IMR-90 (cell line): ENCODE measurements at regions not wholly inside any gene's neighbourhood (a gene's known extent, or its start where the extent isn't known, plus 50 kb on each side); places are given as distances from the start of the nearest gene placed in this dataset.

Source experiments
- ATAC-seq: fragments of 200-7000 bp; cut with Tn5 transposase; 2 replicates; pipeline ENCODE4 v1.9.1; 2020; ENCODE audit warnings: low read depth, mild to moderate bottlenecking, moderate library complexity
- BruUV-seq: library from RNA; stranded (reverse); fragments of 400-500 nt; replicated peaks from 2 replicates; lab custom pipeline; 2021; lab: Mats Ljungman, UMichigan
- CTCF ChIA-PET: fragments of 300-600 bp; formaldehyde crosslinking; extraction: SDS; loops from one replicate; lab custom pipeline; 2021; ENCODE audit warnings: antibody characterized with exemption; lab: Yijun Ruan, JAX
- POLR2A ChIA-PET: fragments of 300-600 bp; sonication (Branson Sonifier 250); formaldehyde crosslinking; loops from one replicate; lab custom pipeline; 2022; ENCODE audit warnings: antibody characterized with exemption; ENCODE audit not compliant: unreplicated experiment; lab: Charles Lee
- DNase-seq: peaks from one replicate; pipeline ENCODE4 v3.0.0; 2013
- H2AFZ ChIP-seq: replicated peaks from 2 replicates; pipeline ENCODE3; 2013; ENCODE audit warnings: low read length, mild to moderate bottlenecking; ENCODE audit not compliant: poor library complexity
- H2AK5ac ChIP-seq: 2 replicates; pipeline ENCODE4 v1.6.1; 2013; ENCODE audit warnings: low read depth, low read length, inconsistent platforms
- H2AK9ac ChIP-seq: replicated peaks from 2 replicates; pipeline ENCODE3; 2013; ENCODE audit warnings: mild to moderate bottlenecking, low read depth, low read length, moderate library complexity; ENCODE audit not compliant: poor library complexity
- H2BK120ac ChIP-seq: 2 replicates; pipeline ENCODE4 v1.6.1; 2013; ENCODE audit warnings: low read depth, low read length, inconsistent platforms
- H2BK15ac ChIP-seq: 3 replicates; pipeline ENCODE4 v1.6.1; 2013; ENCODE audit warnings: low read depth, low read length, inconsistent platforms
- H2BK20ac ChIP-seq: 2 replicates; pipeline ENCODE4 v1.6.1; 2013; ENCODE audit warnings: low read depth, mild to moderate bottlenecking, inconsistent platforms, low read length, moderate library complexity
- H2BK5ac ChIP-seq: 2 replicates; pipeline ENCODE4 v1.6.1; 2013; ENCODE audit warnings: mild to moderate bottlenecking, low read depth, low read length, inconsistent platforms; ENCODE audit not compliant: poor library complexity, severe bottlenecking
- H3K14ac ChIP-seq: replicated peaks from 2 replicates; pipeline ENCODE4 v1.6.1; 2013; ENCODE audit warnings: low read depth, low read length, inconsistent platforms
- H3K18ac ChIP-seq: 2 replicates; pipeline ENCODE4 v1.6.1; 2013; ENCODE audit warnings: low read depth, low read length, control low read depth
- H3K23ac ChIP-seq: 2 replicates; pipeline ENCODE4 v1.6.1; 2013; ENCODE audit warnings: low read depth, low read length, inconsistent platforms
- H3K27ac ChIP-seq: 2 replicates; pipeline ENCODE4 v1.5.1; 2013; ENCODE audit warnings: mild to moderate bottlenecking, control low read depth, low read length; ENCODE audit not compliant: insufficient read depth
- H3K27me3 ChIP-seq: 2 replicates; pipeline ENCODE4 v1.6.1; 2013; ENCODE audit warnings: low read length; ENCODE audit not compliant: control insufficient read depth, insufficient read depth
- H3K36me3 ChIP-seq: 2 replicates; pipeline ENCODE4 v1.6.1; 2013; ENCODE audit warnings: low read length, mixed read lengths; ENCODE audit not compliant: control insufficient read depth, insufficient read depth
- H3K4ac ChIP-seq: 2 replicates; pipeline ENCODE4 v1.6.1; 2013; ENCODE audit warnings: low read depth, low read length, inconsistent platforms
- H3K4me1 ChIP-seq: 2 replicates; pipeline ENCODE4 v1.6.1; 2013; ENCODE audit warnings: low read length, mixed read lengths; ENCODE audit not compliant: control insufficient read depth, insufficient read depth
- H3K4me2 ChIP-seq: 2 replicates; pipeline ENCODE4 v1.6.1; 2013; ENCODE audit warnings: low read depth, mild to moderate bottlenecking, control low read depth, low read length, moderate library complexity
- H3K4me3 ChIP-seq: 2 replicates; pipeline ENCODE4 v1.5.1; 2013; ENCODE audit warnings: low read depth, mild to moderate bottlenecking, control low read depth, low read length, moderate library complexity; ENCODE audit not compliant: insufficient read depth
- H3K56ac ChIP-seq: 2 replicates; pipeline ENCODE4 v1.6.1; 2013; ENCODE audit warnings: low read length, inconsistent platforms; ENCODE audit not compliant: insufficient read depth; ENCODE audit errors: extremely low read depth
- H3K79me1 ChIP-seq, 2 experiments: 2 replicates each; pipeline ENCODE4 v1.6.1; 2013; ENCODE audit warnings: low read length in 2 of 2, inconsistent platforms in 1 of 2, low read depth in 1 of 2
- H3K9ac ChIP-seq: 2 replicates; pipeline ENCODE4 v1.6.1; 2013; ENCODE audit warnings: low read depth, low read length, control low read depth
- H3K9me1 ChIP-seq: 2 replicates; pipeline ENCODE4 v1.6.1; 2013; ENCODE audit warnings: low read length, inconsistent platforms; ENCODE audit not compliant: insufficient read depth
- H3K9me3 ChIP-seq: 2 replicates; pipeline ENCODE4 v1.6.1; 2013; ENCODE audit warnings: low read length; ENCODE audit not compliant: control insufficient read depth, insufficient read depth
- H4K20me1 ChIP-seq: 2 replicates; pipeline ENCODE4 v1.6.1; 2013; ENCODE audit warnings: low read length, inconsistent platforms; ENCODE audit not compliant: insufficient read depth
- H4K5ac ChIP-seq: 2 replicates; pipeline ENCODE4 v1.6.1; 2013; ENCODE audit warnings: mild to moderate bottlenecking, low read depth, low read length, control low read depth
- H4K8ac ChIP-seq, 2 experiments: 2 replicates each; pipeline ENCODE4 v1.6.1; 2013; ENCODE audit warnings: low read depth in 2 of 2, low read length in 2 of 2, control low read depth in 1 of 2, inconsistent platforms in 1 of 2
- H4K91ac ChIP-seq: 2 replicates; pipeline ENCODE4 v1.6.1; 2013; ENCODE audit warnings: low read depth, low read length, inconsistent platforms; ENCODE audit not compliant: insufficient read depth
- BHLHE40 ChIP-seq: fragments of 150-350 bp; IDR thresholded peaks from 2 replicates; pipeline ENCODE4 v1.6.1; 2016; ENCODE audit warnings: mild to moderate bottlenecking, low read depth, low read length
- CEBPB ChIP-seq: IDR thresholded peaks from 2 replicates; pipeline ENCODE4 v1.6.1; 2012; ENCODE audit warnings: low read depth, low read length, improper control_type of control experiment
- CHD1 ChIP-seq: IDR thresholded peaks from 2 replicates; pipeline ENCODE4 v1.6.1; 2012; ENCODE audit warnings: low read depth, low read length, improper control_type of control experiment
- FOS ChIP-seq: fragments of 150-350 bp; IDR thresholded peaks from 2 replicates; pipeline ENCODE4 v1.6.1; 2016; ENCODE audit warnings: low read depth, low read length
- MAFK ChIP-seq: IDR thresholded peaks from 2 replicates; pipeline ENCODE4 v1.6.1; 2012; ENCODE audit warnings: low read depth, low read length, improper control_type of control experiment
- MAZ ChIP-seq: IDR thresholded peaks from 2 replicates; pipeline ENCODE4 v1.6.1; 2012; ENCODE audit warnings: low read depth, mild to moderate bottlenecking, low read length, improper control_type of control experiment, moderate library complexity, borderline replicate concordance
- MXI1 ChIP-seq: IDR thresholded peaks from 2 replicates; pipeline ENCODE4 v1.6.1; 2012; ENCODE audit warnings: low read depth, mild to moderate bottlenecking, low read length, moderate library complexity, borderline replicate concordance
- NFE2L2 ChIP-seq: fragments of 150-350 bp; IDR thresholded peaks from 2 replicates; pipeline ENCODE4 v1.6.1; 2016; ENCODE audit warnings: low read depth, mild to moderate bottlenecking, low read length
- POLR2A ChIP-seq: IDR thresholded peaks from 2 replicates; pipeline ENCODE4 v1.6.1; 2012; ENCODE audit warnings: mild to moderate bottlenecking, low read depth, low read length
- RAD21 ChIP-seq: IDR thresholded peaks from 2 replicates; pipeline ENCODE4 v1.6.1; 2012; ENCODE audit warnings: low read length, improper control_type of control experiment
- RCOR1 ChIP-seq: IDR thresholded peaks from 2 replicates; pipeline ENCODE4 v1.6.1; 2012; ENCODE audit warnings: mild to moderate bottlenecking, low read length, improper control_type of control experiment; ENCODE audit not compliant: insufficient replicate concordance
- RFX5 ChIP-seq: IDR thresholded peaks from 2 replicates; pipeline ENCODE4 v1.8.0; 2012; ENCODE audit warnings: low read depth, mild to moderate bottlenecking, low read length, moderate library complexity
- SMC3 ChIP-seq: fragments of 150-350 bp; IDR thresholded peaks from 2 replicates; pipeline ENCODE4 v1.6.1; 2016; ENCODE audit warnings: low read depth, mild to moderate bottlenecking, antibody characterized with exemption, low read length, moderate library complexity
- WGBS, 2 experiments: methylation state at CpG; one replicate each; pipeline versions ENCODE4 v1.1.5 to v1.1.7; 2013; ENCODE audit warnings: missing lambda C conversion rate in 2 of 2; ENCODE audit not compliant: insufficient read length in 1 of 2; ENCODE audit errors: extremely low coverage in 2 of 2; 5-methylcytosine and 5-hydroxymethylcytosine counted together
- dilution Hi-C: fragments of 300-500 bp; cut with HindIII; formaldehyde crosslinking; loops from one replicate; pipeline ENCODE4 v1.14.3; 2018; ENCODE audit warnings: low sequenced_read_pairs; ENCODE audit not compliant: unreplicated experiment
- in situ Hi-C: fragments of 300-500 bp; cut with MboI; formaldehyde crosslinking; loops from 3 replicates; pipeline ENCODE4 v1.14.3; 2019; ENCODE audit warnings: low sequenced_read_pairs, inconsistent platforms, mixed read lengths
- intact Hi-C: fragments of 100-400 bp; cut with micrococcal nuclease; formaldehyde crosslinking; loops from 2 replicates; pipeline ENCODE4 v1.10.0; 2022
- TF ChIP-seq, protein P1 (sequence below): fragments of 150-350 bp; IDR thresholded peaks from 2 replicates; pipeline ENCODE4 v1.6.1; 2016; ENCODE audit warnings: low read depth, mild to moderate bottlenecking, low read length, moderate library complexity, borderline replicate concordance
- TF ChIP-seq, protein P2 (sequence below): conservative IDR thresholded peaks from 2 replicates; pipeline ENCODE4 v1.5.1; 2012; ENCODE audit warnings: mild to moderate bottlenecking, low read depth, low read length, improper control_type of control experiment
- TF ChIP-seq, protein P3 (sequence below): fragments of 150-350 bp; IDR thresholded peaks from 2 replicates; pipeline ENCODE4 v1.6.1; 2017; ENCODE audit warnings: mild to moderate bottlenecking, antibody characterized with exemption, low read length, low read depth

DNA sequence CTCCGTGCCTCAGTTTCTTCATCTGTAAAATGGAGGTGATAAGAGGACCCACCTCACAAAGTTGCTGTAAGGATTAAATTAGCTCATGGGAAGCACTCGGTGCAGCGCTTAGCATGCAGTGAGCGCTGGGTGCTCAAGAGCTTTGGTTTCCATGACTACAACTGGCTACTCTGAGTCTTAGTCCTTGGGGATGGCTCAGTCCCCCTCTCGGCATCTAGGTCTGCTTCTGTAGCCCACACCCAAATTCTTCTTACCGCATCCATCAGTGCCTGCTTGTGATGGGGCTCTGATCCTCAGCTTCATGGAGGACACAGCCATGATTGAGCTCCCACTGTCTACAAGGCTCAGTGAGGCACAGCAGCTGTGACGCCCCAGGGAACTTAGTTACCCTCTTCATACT lies 159.0 kb downstream of the ACTL8 start:
- Histone ChIP-seq H3K4ac (no peak overlapping the region), H3K14ac (no peak overlapping the region), H2BK20ac (no peak overlapping the region), H3K56ac (no peak overlapping the region), H3K79me1 (no peaks in the 10 kb centered on the region), H3K9me1 (no peaks in the 10 kb centered on the region), H4K5ac (no peak overlapping the region), H3K4me1 (no peaks in the 10 kb centered on the region), H2AFZ (no peak overlapping the region), H2BK120ac (no peak overlapping the region), H2AK5ac (no peak overlapping the region), H2BK5ac (no peak overlapping the region), H2BK15ac (no peak overlapping the region), H3K9me3 (no peaks in the 10 kb centered on the region), H2AK9ac (no peak overlapping the region), H3K4me3 (no peak overlapping the region), H3K4me2 (no peak overlapping the region), H3K18ac (no peak overlapping the region), H3K23ac (no peak overlapping the region), H3K27ac (no peak overlapping the region), H3K27me3 (peaks cover 26% of the 10 kb centered on the region; the same call in 1 of the 2 replicates), H3K9ac (no peak overlapping the region), H3K36me3 (no peaks in the 10 kb centered on the region), H4K20me1 (no peaks in the 10 kb centered on the region), H4K91ac (no peak overlapping the region), H4K8ac (no peak overlapping the region)
- TF ChIP-seq SMC3 (no peak), BHLHE40 (no peak), MXI1 (no peak), CEBPB (no peak), NFE2L2 (no peak), POLR2A (no peak), FOS (no peak), CHD1 (no peak), RCOR1 (no peak), RAD21 (no peak), MAFK (no peak), MAZ (no peak), RFX5 (no peak)
- TF ChIP-seq, protein P1, sequence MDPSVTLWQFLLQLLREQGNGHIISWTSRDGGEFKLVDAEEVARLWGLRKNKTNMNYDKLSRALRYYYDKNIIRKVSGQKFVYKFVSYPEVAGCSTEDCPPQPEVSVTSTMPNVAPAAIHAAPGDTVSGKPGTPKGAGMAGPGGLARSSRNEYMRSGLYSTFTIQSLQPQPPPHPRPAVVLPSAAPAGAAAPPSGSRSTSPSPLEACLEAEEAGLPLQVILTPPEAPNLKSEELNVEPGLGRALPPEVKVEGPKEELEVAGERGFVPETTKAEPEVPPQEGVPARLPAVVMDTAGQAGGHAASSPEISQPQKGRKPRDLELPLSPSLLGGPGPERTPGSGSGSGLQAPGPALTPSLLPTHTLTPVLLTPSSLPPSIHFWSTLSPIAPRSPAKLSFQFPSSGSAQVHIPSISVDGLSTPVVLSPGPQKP: no peak
- TF ChIP-seq, protein P2, sequence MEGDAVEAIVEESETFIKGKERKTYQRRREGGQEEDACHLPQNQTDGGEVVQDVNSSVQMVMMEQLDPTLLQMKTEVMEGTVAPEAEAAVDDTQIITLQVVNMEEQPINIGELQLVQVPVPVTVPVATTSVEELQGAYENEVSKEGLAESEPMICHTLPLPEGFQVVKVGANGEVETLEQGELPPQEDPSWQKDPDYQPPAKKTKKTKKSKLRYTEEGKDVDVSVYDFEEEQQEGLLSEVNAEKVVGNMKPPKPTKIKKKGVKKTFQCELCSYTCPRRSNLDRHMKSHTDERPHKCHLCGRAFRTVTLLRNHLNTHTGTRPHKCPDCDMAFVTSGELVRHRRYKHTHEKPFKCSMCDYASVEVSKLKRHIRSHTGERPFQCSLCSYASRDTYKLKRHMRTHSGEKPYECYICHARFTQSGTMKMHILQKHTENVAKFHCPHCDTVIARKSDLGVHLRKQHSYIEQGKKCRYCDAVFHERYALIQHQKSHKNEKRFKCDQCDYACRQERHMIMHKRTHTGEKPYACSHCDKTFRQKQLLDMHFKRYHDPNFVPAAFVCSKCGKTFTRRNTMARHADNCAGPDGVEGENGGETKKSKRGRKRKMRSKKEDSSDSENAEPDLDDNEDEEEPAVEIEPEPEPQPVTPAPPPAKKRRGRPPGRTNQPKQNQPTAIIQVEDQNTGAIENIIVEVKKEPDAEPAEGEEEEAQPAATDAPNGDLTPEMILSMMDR: no peak
- TF ChIP-seq, protein P3, sequence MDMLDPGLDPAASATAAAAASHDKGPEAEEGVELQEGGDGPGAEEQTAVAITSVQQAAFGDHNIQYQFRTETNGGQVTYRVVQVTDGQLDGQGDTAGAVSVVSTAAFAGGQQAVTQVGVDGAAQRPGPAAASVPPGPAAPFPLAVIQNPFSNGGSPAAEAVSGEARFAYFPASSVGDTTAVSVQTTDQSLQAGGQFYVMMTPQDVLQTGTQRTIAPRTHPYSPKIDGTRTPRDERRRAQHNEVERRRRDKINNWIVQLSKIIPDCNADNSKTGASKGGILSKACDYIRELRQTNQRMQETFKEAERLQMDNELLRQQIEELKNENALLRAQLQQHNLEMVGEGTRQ: no peak
- intact Hi-C loops: no loop called here
- ChIA-PET CTCF (no interaction called here), POLR2A (no interaction called here)
- in situ Hi-C loops: no loop called here
- WGBS, 2 experiments: 63% methylated on average over 3 of the region's 7 CpGs; no CpG with 5 or more reads in 1 of the 2 experiments
- DNase-seq: no peak
- BruUV-seq: no TSS peak
- no peak for ATAC-seq
- dilution Hi-C loops: no loop called here
